ENCODE measurements at regions not wholly inside any gene's neighbourhood (a gene's known extent, or its start where the extent isn't known, plus 50 kb on each side); places are given as distances from the start of the nearest gene placed in this dataset.

DNA sequence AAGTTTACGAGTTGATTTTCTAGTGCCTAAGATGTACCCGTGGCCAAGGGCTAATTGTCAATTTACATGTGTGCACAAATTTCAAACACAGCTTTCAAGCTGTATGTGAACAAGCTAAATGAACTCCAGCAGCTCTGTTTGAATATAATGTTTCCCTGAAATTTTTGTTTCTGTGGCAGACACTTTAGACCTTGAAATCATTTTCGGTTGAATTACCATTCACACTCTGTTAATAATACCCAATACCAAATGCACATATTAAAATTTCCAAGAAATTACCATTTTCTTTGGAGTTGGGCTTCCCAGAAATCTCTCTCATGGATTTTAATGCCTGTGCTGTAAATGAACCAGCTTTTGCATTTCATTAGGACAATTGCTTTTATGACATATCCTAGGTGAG lies 506.1 kb upstream of the ID4 start:
- RAD21 ChIA-PET (ENCODE audit: low non-redundant PET in 1 of 2, low total read pairs in 2 of 2, uncharacterized antibody in 2 of 2, unreplicated experiment in 2 of 2), result no interaction called here
- H3K27ac ChIP-seq (ENCODE audit: low read depth, low read length), result no peak overlapping the region

More for the DNA sequence above, 506.1 kb upstream of the ID4 start:
- ATAC-seq, result no peak
- intact Hi-C loops (cut with micrococcal nuclease), result no loop called here
- Histone ChIP-seq H3K4me3 (replicated peaks in 1 of 2; ENCODE audit: low read depth in 1 of 2, low read length in 2 of 2) (no peak overlapping the region), H3K9me2 (ENCODE audit: insufficient read depth) (no peaks in the 10 kb centered on the region), H3K4me1 (ENCODE audit: control insufficient read depth in 1 of 2, insufficient read depth in 2 of 2, low read length in 2 of 2) (peaks cover 0 to 28% of the 10 kb centered on the region in 2 experiments; a peak in 2 of 4 replicates), H3K9me3 (ENCODE audit: control insufficient read depth in 1 of 2, insufficient read depth in 1 of 2, low read depth in 1 of 2, low read length in 2 of 2) (no peaks in the 10 kb centered on the region), H3K79me2 (ENCODE audit: insufficient read depth, low read length) (no peaks in the 10 kb centered on the region), H3K9ac (ENCODE audit: low read length) (no peak overlapping the region), H3K4me2 (ENCODE audit: low read length) (no peak overlapping the region), H4K20me1 (ENCODE audit: insufficient read depth) (no peaks in the 10 kb centered on the region), H3K27me3 (ENCODE audit: insufficient read depth, low read length) (no peaks in the 10 kb centered on the region), H3K36me3 (ENCODE audit: control insufficient read depth in 1 of 2, insufficient read depth in 2 of 2, low read length in 2 of 2) (no peaks in the 10 kb centered on the region), H2AFZ (ENCODE audit: low read depth, low read length, poor library complexity, severe bottlenecking) (no peak overlapping the region)
- TF ChIP-seq, protein P1, sequence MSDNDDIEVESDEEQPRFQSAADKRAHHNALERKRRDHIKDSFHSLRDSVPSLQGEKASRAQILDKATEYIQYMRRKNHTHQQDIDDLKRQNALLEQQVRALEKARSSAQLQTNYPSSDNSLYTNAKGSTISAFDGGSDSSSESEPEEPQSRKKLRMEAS (IDR thresholded peaks at IDR 0.05), result no peak
- TF ChIP-seq SP1 (IDR thresholded peaks at IDR 0.05; ENCODE audit: low read depth), result no peak
- no peak for TF ChIP-seq EZH2 (IDR thresholded peaks at IDR 0.05)
- no peak for TF ChIP-seq ZNF274 (IDR thresholded peaks at IDR 0.05; ENCODE audit: low read depth, low read length)
- TF ChIP-seq POLR2A (IDR thresholded peaks at IDR 0.05; ENCODE audit: borderline replicate concordance, extremely low read depth, insufficient read depth, insufficient read length), result no peak
- TF ChIP-seq EGR1 (IDR thresholded peaks at IDR 0.05; ENCODE audit: low read depth), result no peak
- no peak for TF ChIP-seq POLR2AphosphoS5 (IDR thresholded peaks at IDR 0.05; ENCODE audit: low read depth, low read length)
- no peak for TF ChIP-seq ZFX (IDR thresholded peaks at IDR 0.05)
- TF ChIP-seq, protein P2, sequence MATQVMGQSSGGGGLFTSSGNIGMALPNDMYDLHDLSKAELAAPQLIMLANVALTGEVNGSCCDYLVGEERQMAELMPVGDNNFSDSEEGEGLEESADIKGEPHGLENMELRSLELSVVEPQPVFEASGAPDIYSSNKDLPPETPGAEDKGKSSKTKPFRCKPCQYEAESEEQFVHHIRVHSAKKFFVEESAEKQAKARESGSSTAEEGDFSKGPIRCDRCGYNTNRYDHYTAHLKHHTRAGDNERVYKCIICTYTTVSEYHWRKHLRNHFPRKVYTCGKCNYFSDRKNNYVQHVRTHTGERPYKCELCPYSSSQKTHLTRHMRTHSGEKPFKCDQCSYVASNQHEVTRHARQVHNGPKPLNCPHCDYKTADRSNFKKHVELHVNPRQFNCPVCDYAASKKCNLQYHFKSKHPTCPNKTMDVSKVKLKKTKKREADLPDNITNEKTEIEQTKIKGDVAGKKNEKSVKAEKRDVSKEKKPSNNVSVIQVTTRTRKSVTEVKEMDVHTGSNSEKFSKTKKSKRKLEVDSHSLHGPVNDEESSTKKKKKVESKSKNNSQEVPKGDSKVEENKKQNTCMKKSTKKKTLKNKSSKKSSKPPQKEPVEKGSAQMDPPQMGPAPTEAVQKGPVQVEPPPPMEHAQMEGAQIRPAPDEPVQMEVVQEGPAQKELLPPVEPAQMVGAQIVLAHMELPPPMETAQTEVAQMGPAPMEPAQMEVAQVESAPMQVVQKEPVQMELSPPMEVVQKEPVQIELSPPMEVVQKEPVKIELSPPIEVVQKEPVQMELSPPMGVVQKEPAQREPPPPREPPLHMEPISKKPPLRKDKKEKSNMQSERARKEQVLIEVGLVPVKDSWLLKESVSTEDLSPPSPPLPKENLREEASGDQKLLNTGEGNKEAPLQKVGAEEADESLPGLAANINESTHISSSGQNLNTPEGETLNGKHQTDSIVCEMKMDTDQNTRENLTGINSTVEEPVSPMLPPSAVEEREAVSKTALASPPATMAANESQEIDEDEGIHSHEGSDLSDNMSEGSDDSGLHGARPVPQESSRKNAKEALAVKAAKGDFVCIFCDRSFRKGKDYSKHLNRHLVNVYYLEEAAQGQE (IDR thresholded peaks at IDR 0.05; ENCODE audit: low read depth), result no peak
- TF ChIP-seq ELF1 (IDR thresholded peaks at IDR 0.05; ENCODE audit: borderline replicate concordance, low read depth), result no peak
- no peak for TF ChIP-seq CEBPB (IDR thresholded peaks at IDR 0.05; ENCODE audit: low read depth)
- no peak for TF ChIP-seq TCF7L2 (IDR thresholded peaks at IDR 0.05; ENCODE audit: borderline replicate concordance, extremely low read depth, insufficient read depth, insufficient read length)
- BruUV-seq (replicated peaks), result no TSS peak
- POLR2A ChIA-PET, result no interaction called here
- CTCF ChIA-PET, result no interaction called here
- DNase-seq (ENCODE audit: low read depth, low spot score), result no peak
